CD14-positive monocyte (primary cell): ENCODE measurements at regions not wholly inside any gene's neighbourhood (a gene's known extent, or its start where the extent isn't known, plus 50 kb on each side); places are given as distances from the start of the nearest gene placed in this dataset.

Experiments
- DNase-seq, 3 donors: peaks; one replicate each; pipeline ENCODE4 v3.0.0-alpha.2; 2011 to 2022
- H2AFZ ChIP-seq: 2 replicates; pipeline ENCODE4 v1.6.0; 2012; ENCODE audit warnings: mild to moderate bottlenecking, low read depth, low read length, inconsistent platforms; ENCODE audit not compliant: insufficient read depth, poor library complexity, severe bottlenecking
- H3K27ac ChIP-seq, 2 donors: 1 replicate in 1 of 2; 2 replicates in 1 of 2; pipeline ENCODE4 v1.5.1; 2012 to 2013; ENCODE audit warnings: low read length in 2 of 2, control low read depth in 1 of 2, inconsistent platforms in 1 of 2, low read depth in 1 of 2, mild to moderate bottlenecking in 1 of 2
- H3K27me3 ChIP-seq, 2 donors: one replicate each; pipeline versions ENCODE4 v1.6.0 to v1.6.1; 2011 to 2013; ENCODE audit warnings: low read length in 2 of 2; ENCODE audit not compliant: control insufficient read depth in 2 of 2, insufficient read depth in 2 of 2
- H3K36me3 ChIP-seq, 2 donors: replicated peaks in 1 of 2; 1 replicate in 1 of 2; 2 replicates in 1 of 2; pipeline versions ENCODE4 v1.5.1 to v1.6.1; 2012 to 2013; ENCODE audit warnings: low read length in 2 of 2, control low read depth in 1 of 2, inconsistent platforms in 1 of 2, mild to moderate bottlenecking in 1 of 2; ENCODE audit not compliant: insufficient read depth in 2 of 2, control insufficient read depth in 1 of 2
- H3K4me1 ChIP-seq, 2 donors: 1 replicate in 1 of 2; 2 replicates in 1 of 2; pipeline versions ENCODE4 v1.5.1 to v1.6.1; 2012 to 2013; ENCODE audit warnings: low read length in 2 of 2, control low read depth in 1 of 2, inconsistent platforms in 1 of 2, mild to moderate bottlenecking in 1 of 2, moderate library complexity in 1 of 2; ENCODE audit not compliant: insufficient read depth in 2 of 2, control insufficient read depth in 1 of 2
- H3K4me2 ChIP-seq: replicated peaks from 2 replicates; pipeline ENCODE3; 2012; ENCODE audit warnings: low read length, moderate library complexity, mild to moderate bottlenecking; ENCODE audit not compliant: poor library complexity, severe bottlenecking; ENCODE audit errors: extremely low read depth
- H3K4me3 ChIP-seq, 3 experiments: fragments of 200-600 bp in 1 of 3; sonication (generic) in 1 of 3; replicated peaks in 1 of 3; 1 replicate in 2 of 3; 2 replicates in 1 of 3; pipeline ENCODE4 v1.5.1; 2011 to 2013; ENCODE audit warnings: low read length in 3 of 3, mild to moderate bottlenecking in 3 of 3, control low read depth in 2 of 3, low read depth in 2 of 3, inconsistent platforms in 1 of 3, moderate library complexity in 1 of 3
- H3K79me2 ChIP-seq: 2 replicates; pipeline ENCODE4 v1.6.0; 2012; ENCODE audit warnings: mild to moderate bottlenecking, control low read depth, inconsistent platforms, low read length, moderate library complexity; ENCODE audit not compliant: insufficient read depth
- H3K9ac ChIP-seq: 2 replicates; pipeline ENCODE4 v1.6.0; 2017; ENCODE audit warnings: low read length, mild to moderate bottlenecking; ENCODE audit not compliant: insufficient read depth, poor library complexity, severe bottlenecking
- H3K9me3 ChIP-seq, 2 donors: replicated peaks in 1 of 2; 1 replicate in 1 of 2; 2 replicates in 1 of 2; pipeline versions ENCODE4 v1.5.1 to v1.6.1; 2012 to 2013; ENCODE audit warnings: low read length in 2 of 2, control low read depth in 1 of 2; ENCODE audit not compliant: control insufficient read depth in 1 of 2, insufficient read depth in 1 of 2
- H4K20me1 ChIP-seq: 2 replicates; pipeline ENCODE4 v1.6.0; 2012; ENCODE audit warnings: mild to moderate bottlenecking, low read length, control low read depth, moderate library complexity; ENCODE audit not compliant: insufficient read depth
- H3K27ac Mint-ChIP-seq, 7 donors: one replicate each; pipeline ENCODE4 v1.8.0; 2020; ENCODE audit warnings: mild to moderate bottlenecking in 7 of 7, mixed read lengths in 7 of 7, moderate library complexity in 6 of 7, inconsistent platforms in 2 of 7
- H3K27me3 Mint-ChIP-seq, 3 donors: one replicate each; pipeline ENCODE4 v1.8.0; 2021 to 2022; ENCODE audit warnings: low read depth in 3 of 3, mild to moderate bottlenecking in 3 of 3, mixed read lengths in 3 of 3, moderate library complexity in 3 of 3, inconsistent platforms in 1 of 3
- H3K36me3 Mint-ChIP-seq, 2 donors: one replicate each; pipeline ENCODE4 v1.8.0; 2020; ENCODE audit warnings: mixed read lengths in 2 of 2, inconsistent platforms in 1 of 2, mild to moderate bottlenecking in 1 of 2
- H3K4me1 Mint-ChIP-seq: one replicate; pipeline ENCODE4 v1.8.0; 2020; ENCODE audit warnings: mild to moderate bottlenecking, mixed read lengths
- H3K4me3 Mint-ChIP-seq, 2 donors: one replicate each; pipeline ENCODE4 v1.8.0; 2020; ENCODE audit warnings: mild to moderate bottlenecking in 2 of 2, mixed read lengths in 2 of 2, moderate library complexity in 1 of 2
- H3K9me3 Mint-ChIP-seq, 7 donors: one replicate each; pipeline ENCODE4 v1.8.0; 2020 to 2022; ENCODE audit warnings: mixed read lengths in 7 of 7, mild to moderate bottlenecking in 6 of 7, moderate library complexity in 6 of 7, inconsistent platforms in 2 of 7
- CTCF ChIP-seq: fragments of 200-600 bp; IDR thresholded peaks from one replicate; pipeline ENCODE4 v1.8.0; 2022; ENCODE audit warnings: antibody characterized with exemption, mild to moderate bottlenecking
- whole genome bisulfite sequencing: methylation state at CpG from one replicate; pipeline ENCODE4 v1.1.5; 2013; ENCODE audit warnings: missing lambda C conversion rate; ENCODE audit not compliant: insufficient coverage; 5-methylcytosine and 5-hydroxymethylcytosine counted together
- intact Hi-C, 2 donors: fragments of 100-400 bp; cut with micrococcal nuclease; formaldehyde crosslinking; loops; one replicate each; pipeline versions ENCODE4 v1.15.0 to v1.15.1; 2023

- Histone ChIP-seq H4K20me1 (no peaks in the 10 kb centered on the region), H3K36me3 (no peaks in the 10 kb centered on the region), H2AFZ (no peak overlapping the region), H3K27me3 (no peaks in the 10 kb centered on the region), H3K27ac (no peak overlapping the region), H3K4me1 (no peaks in the 10 kb centered on the region), H3K9me3 (no peaks in the 10 kb centered on the region), H3K4me3 (no peak overlapping the region), H3K4me2 (no peak overlapping the region), H3K79me2 (no peaks in the 10 kb centered on the region), H3K9ac (no peak overlapping the region)
- intact Hi-C loops, result no loop called here
- no peaks in the 10 kb centered on the region for H3K36me3 Mint-ChIP-seq
- H3K27ac Mint-ChIP-seq, result no peak overlapping the region
- peaks cover 0 to 4% (median 0%) of the 10 kb centered on the region in 7 donors for H3K9me3 Mint-ChIP-seq
- 100% methylated on average over 1 of the region's 2 CpGs for WGBS
- no peak for DNase-seq
- peaks cover 0 to 3% (median 2%) of the 10 kb centered on the region in 3 donors for H3K27me3 Mint-ChIP-seq
- H3K4me3 Mint-ChIP-seq, result no peak overlapping the region
- TF ChIP-seq CTCF, result no peak
- no peaks in the 10 kb centered on the region for H3K4me1 Mint-ChIP-seq
Measured at GRCh38 chr5:15106530-15107283, 235.1 kb upstream of the ANKH start.

DNA sequence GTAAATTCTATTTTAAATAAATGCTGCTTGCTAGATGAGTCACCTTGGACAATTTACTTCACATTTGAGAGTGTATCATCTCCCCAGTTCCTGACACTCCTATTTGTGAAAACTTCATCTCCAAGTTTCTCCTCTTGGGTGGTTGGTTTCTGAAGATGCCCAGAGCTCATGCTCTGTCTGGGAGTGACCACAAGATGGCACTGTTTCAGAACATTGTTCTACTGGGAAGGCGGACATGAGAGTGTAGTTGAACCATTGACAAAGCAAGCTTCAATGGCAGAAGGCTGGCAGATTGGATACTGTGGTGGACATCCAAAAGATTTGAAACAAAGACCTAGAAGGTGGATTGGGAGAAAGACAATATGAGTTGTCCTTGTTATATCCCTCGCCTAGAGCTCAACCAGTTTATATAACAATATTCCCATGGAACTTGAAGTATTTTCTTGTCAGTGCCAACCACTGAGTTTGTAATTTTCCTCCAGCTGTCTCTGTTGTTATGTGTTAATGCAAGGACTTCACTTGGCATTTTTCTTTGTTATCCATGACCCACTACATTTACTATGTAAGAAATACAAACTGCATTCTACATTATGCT is 234.3 kb upstream of the ANKH start:
- DNase-seq, result peak; percentile 3 to 11 (median 7)
- no peaks in the 10 kb centered on the region for H3K79me2 ChIP-seq
- Mint-ChIP-seq H3K27ac (no peak overlapping the region), H3K4me3 (no peak overlapping the region), H3K9me3 (peaks cover 0 to 4% (median 0%) of the 10 kb centered on the region in 7 donors), H3K27me3 (peaks cover 0 to 3% (median 2%) of the 10 kb centered on the region in 3 donors), H3K4me1 (no peaks in the 10 kb centered on the region), H3K36me3 (no peaks in the 10 kb centered on the region)
- WGBS, result 25% methylated on average over 1 of the region's 2 CpGs
- H3K27me3 ChIP-seq, result no peaks in the 10 kb centered on the region
- H2AFZ ChIP-seq, result no peak overlapping the region
- no peaks in the 10 kb centered on the region for H3K4me1 ChIP-seq
- TF ChIP-seq CTCF, result peak; percentile 74
- H3K36me3 ChIP-seq, result no peaks in the 10 kb centered on the region
- no peak overlapping the region for H3K4me3 ChIP-seq
- H3K9me3 ChIP-seq, result no peaks in the 10 kb centered on the region
- no peaks in the 10 kb centered on the region for H4K20me1 ChIP-seq
- no peak overlapping the region for H3K27ac ChIP-seq
- no peak overlapping the region for H3K9ac ChIP-seq
- no peak overlapping the region for H3K4me2 ChIP-seq
- intact Hi-C loops, result no loop called here
